DMS114 treated with DMSO at 0.1 percent for 48 hours (cell line): ENCODE measurements at regions not wholly inside any gene's neighbourhood (a gene's known extent, or its start where the extent isn't known, plus 50 kb on each side); places are given as distances from the start of the nearest gene placed in this dataset.

ENCODE experiments used
- DNase-seq: peaks from one replicate; lab custom pipeline; 2025; ENCODE audit not compliant: unreplicated experiment; lab: John Stamatoyannopoulos, UW

DNA sequence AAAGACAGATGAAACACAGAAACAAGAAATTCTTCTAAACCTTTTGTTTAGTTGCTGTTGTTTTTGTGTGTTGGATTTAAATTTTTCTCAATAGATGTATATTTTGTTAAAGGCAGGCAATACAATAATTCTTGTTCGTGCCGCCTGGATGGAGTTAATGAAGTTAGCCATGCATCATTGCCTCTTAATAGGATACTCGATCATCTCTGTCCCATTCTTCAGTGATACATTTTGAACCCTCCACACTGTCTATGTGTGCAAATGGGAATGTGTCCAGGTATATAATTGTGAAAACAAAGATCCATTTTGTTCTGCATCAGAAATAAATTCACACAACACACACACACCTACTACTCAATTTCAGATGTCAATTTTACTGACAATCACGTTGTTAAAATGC is 186.6 kb upstream of the ADAMTS16 start:
- DNase-seq = no peak

DNA sequence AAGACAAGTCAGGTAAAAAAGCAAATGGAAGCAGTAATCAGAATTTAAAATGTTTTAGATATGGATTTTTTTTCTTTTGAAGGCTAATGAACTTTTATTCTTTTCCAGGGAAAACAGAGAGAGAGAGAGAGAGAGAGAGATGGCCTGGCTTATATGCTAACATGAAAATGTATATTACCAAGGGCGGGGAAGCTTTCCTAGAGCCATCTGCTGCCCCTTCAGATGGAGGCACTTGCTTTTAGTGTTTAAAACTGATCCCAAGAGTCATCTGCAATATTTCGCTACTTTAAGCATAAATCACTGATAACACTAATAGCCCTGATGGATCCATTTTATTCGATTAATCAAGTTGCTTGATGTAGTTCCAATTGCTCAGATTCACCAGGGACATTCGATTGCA is 186.1 kb upstream of the ADAMTS16 start:
- no peak for DNase-seq

GRCh38 chr5:4963265-4963664 is 176.9 kb upstream of the ADAMTS16 start:
- no peak for DNase-seq

- no peak for DNase-seq
Observed at GRCh38 chr5:4969351-4969750, 170.8 kb upstream of the ADAMTS16 start.

GRCh38 chr5:4970171-4970570 is 170.0 kb upstream of the ADAMTS16 start:
- DNase-seq = no peak

DNA sequence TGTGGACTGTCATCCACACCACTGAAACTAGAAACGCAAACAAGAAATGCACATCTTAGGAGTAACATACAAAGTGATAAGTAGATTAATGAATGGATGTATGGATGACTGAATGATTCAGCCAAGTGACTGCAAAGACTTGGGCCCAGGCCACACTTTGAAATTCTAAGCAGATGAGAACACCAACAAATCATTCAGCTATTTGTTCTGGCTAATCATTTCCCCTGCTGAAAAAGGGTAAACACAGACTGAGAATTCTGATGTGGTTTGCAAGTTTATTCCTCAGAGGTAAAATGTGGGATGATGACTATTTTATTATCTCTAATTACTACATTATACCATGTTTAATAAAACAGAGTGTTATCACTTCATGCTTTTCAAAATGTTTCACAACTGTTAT is 163.2 kb upstream of the ADAMTS16 start:
- no peak for DNase-seq

DNA sequence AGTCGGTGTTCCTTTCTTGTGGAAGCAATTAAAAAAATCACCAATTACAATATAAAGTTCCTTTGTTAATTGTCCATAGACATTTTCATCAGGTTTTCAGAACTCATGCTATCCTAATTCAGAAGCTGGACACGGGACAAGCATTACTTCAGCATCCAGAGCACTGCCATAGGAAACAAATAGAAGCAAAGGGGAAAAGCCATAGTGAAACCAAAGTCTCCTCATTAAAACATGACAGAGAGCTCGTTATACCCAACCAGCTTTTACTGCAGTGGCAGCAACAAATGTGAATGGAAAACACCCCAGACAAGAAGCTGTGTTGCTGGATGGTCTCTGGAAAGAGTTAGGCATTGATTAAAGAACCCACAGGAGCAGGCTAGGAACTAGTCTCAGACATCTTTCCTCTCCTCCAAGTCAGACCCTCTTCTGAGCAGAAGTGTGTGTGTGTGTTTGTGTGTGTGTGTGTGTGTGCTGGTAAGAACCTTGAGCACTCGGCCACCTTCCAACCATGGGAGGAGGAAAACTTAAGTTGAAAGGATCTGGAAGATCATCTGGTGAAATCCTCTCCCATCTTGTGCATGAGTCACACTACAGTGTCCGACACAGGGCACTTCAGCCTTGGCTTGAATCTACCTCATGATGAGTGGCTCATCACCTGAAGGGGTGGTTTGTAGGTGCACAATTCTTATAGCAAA is 162.6 kb upstream of the ADAMTS16 start:
- no peak for DNase-seq

DNA sequence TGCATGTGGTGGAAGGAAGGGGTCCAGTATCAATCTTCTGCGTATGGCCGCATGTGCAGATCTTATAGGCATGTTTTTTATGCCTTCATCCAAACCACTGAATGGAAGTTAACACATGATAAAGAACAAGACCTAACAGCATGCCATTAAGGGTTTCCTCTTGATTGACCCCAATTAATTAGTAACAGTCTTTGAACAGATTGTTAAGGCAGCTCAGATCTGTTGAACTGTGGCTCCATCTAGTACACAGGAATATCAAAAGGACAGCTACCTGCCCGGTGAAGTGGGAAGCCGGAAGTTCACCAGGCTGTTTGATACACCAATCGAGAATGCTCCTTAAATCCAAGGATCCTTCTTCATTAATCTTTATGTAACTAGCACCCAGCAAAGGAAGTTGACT is 159.9 kb upstream of the ADAMTS16 start:
- DNase-seq = no peak

DNA sequence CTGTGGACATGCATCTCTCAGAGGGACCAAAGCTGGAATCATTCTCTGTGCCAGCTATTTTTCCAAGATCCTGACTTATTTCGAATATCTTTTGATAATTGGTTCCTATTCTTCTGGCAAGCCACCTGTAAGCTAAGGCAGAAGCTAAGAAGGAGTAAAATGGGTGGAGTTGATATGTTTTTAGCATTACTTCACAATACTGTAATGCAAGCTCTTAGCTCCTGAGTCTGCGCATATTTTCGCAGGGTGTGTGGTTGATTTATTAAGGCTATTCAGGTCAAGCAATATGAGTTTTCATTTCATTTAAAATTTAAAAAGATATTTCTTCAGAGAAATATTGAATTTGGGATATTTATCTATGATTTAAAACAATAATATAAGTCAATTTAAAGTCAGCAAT is 158.5 kb upstream of the ADAMTS16 start:
- DNase-seq = no peak

DNA sequence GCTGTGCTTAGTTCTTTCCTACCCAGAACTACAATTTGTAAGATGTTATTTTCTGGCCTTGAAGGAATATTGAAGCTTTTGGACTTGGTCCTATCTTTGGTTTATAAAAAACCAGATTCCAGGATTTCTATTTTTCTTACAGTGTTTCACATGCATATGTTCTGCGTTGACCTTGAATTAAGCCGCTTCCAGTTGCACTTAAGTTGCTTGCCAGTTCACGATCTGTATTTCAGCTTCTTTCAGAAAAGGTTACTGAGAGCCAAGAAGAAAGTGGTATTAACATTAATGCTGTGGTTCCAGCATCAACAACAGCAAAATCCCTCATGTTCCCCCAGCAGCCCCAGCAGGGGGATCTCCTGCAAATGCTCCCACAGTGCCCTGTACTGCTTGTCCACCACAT is 156.4 kb upstream of the ADAMTS16 start:
- DNase-seq = no peak

- DNase-seq = no peak
Observed at GRCh38 chr5:4984461-4984860, 155.7 kb upstream of the ADAMTS16 start.

GRCh38 chr5:4987431-4987830 is 152.7 kb upstream of the ADAMTS16 start:
- no peak for DNase-seq

- DNase-seq = no peak
Observed at GRCh38 chr5:4989118-4989517, 151.0 kb upstream of the ADAMTS16 start.

GRCh38 chr5:4990017-4990416 is 150.1 kb upstream of the ADAMTS16 start:
- DNase-seq = no peak

DNA sequence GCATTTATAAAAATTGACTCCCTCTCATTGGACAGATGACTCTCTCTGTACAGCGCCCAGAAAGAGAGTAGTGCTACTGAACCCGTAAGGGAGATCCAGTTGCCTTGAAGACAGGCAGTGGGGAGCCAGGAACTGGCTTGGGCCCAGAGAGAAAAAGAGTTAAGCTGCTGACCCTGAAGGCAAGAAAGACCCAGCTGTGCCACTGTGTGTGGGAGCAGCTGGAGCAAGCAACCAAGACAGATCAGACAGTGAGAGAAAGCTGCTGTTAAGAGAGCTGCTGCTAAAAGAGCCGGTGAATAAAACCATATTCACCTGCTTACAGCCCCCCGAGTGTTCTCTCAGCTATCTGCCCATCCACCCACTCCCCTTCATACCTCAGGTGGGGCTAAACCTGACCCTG is 149.7 kb upstream of the ADAMTS16 start:
- DNase-seq = no peak

DNA sequence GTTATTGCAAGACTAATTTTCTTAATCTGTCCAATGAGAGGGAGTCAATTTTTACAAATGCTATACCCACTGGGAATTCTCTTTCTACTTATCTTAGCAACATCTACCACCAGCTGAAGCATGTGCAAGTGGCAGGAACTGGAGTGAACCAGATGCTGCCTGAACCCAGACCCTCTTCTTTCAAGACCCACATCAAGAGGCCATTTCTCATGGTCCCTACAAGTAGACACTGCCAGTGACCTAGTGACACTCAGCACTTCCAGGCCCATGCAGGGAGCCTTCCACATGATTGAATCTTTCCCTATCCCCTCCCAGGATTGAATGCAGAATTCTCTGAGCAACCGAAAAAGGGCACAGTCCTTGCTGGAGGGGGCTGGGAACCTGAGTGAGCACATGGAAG is 148.2 kb upstream of the ADAMTS16 start:
- no peak for DNase-seq

DNA sequence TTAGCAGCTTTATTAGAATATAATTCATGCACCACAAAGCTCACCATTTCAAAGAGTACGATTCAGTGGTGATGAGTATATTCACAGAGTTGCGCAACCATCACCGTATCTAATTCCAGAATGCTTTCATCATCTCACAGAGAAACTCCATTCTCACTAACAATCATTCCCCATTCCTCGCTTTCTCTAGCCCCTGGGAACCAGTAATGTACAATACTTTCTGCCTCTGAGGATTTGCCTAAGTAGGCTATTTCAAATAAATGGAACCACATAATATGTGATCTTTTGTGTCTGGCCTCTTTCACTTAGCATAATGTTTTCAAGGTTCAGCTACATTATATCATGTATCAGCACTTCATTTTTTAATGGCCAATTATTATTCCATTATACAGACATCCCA is 145.1 kb upstream of the ADAMTS16 start:
- no peak for DNase-seq

DNA sequence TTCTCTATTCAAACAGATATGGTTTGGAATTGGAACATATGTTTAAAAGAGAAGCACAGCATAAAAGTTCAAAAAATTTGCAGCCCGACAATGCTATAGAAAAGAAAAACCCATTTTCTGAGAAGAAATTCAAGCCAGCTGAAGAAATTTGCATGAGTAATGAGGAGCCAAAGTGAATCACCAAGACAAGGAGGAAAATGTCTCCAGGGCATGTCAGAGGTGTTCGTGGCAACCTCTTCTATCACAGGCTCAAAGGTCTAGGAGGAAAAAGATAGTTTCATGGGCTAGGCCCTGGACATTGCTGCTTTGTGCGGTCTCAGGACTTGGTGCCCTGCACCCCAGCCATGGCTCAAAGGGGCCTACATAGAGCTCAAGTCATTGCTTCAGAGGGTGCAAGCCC is 134.8 kb upstream of the ADAMTS16 start:
- no peak for DNase-seq

DNA sequence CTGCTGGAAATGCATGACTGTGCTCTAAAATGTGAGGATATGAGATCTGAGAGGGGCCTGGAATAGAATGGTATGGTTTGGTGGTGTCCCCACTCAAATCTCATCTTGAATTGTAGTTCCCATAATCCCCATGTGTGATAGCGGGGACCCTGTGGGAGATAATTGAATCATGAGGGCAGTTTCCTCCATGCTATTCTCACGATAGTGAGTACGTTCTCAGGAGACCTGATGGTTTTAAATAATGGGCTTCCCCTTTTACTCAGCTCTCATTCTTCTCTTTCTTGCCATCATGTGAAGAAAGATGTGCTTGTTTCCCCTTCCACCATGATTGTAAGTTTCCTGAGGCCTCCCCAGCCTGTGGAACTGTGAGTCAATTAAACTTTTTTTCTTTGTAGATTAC is 133.6 kb upstream of the ADAMTS16 start:
- no peak for DNase-seq

DNA sequence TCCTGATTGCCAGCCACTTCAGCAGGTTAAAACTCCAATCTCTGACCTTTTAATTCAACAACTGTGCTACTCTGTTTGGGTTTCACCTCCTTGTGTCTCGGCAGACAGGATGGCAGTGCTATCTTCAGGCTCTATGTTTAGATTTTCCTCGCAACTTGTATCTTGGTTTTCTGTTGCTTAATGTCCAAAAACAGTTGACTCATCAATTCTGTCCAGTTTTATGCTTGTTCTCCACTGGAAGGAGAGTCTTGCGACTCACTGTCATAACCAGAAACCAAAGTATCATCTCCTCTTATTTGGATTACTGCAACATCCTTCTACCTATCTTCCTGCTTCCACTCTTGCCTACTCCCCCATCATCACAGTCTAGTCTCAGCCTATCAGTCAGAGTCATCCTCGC is 130.9 kb upstream of the ADAMTS16 start:
- DNase-seq = no peak

DNA sequence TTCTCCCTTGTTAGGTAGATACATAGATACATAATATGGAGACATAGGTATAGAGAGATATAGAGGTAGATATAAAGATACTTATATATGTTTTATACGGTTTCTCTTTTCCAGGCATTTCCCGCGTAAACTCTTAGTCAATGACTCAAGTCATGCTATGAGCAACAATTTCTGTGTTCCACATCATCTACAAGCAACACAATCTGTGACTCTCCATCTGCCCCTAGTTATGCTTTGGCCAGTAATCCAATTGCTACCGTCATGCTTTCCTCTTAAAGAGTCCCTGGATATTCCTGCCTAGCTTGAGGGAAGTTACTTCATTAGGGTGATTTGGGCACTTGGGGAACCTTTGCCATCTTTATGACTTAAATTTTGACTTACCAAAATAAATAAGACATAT is 129.0 kb upstream of the ADAMTS16 start:
- no peak for DNase-seq

GRCh38 chr5:5014586-5015235 is 125.4 kb upstream of the ADAMTS16 start:
- DNase-seq = no peak
